ENCODE measurements at regions not wholly inside any gene's neighbourhood (a gene's known extent, or its start where the extent isn't known, plus 50 kb on each side); places are given as distances from the start of the nearest gene placed in this dataset.

GRCh38 chr5:96509316-96509715 is 76.3 kb upstream of the PCSK1 start:
- Mint-ChIP-seq H3K36me3 (no peaks in the 10 kb centered on the region), H3K9me3 (no peaks in the 10 kb centered on the region), H3K4me3 (no peak overlapping the region), H3K27ac (no peak overlapping the region), H3K27me3 (no peaks in the 10 kb centered on the region), H3K4me1 (ENCODE audit: unreplicated experiment) (no peaks in the 10 kb centered on the region)
- no peak for TF ChIP-seq CTCF (conservative IDR thresholded peaks at IDR 0.05)
- DNase-seq (ENCODE audit: extremely low spot score, unreplicated experiment): no peak

GRCh38 chr5:96509721-96510350 is 76.8 kb upstream of the PCSK1 start:
- Mint-ChIP-seq H3K4me3 (no peak overlapping the region), H3K36me3 (no peaks in the 10 kb centered on the region), H3K27me3 (no peaks in the 10 kb centered on the region), H3K4me1 (ENCODE audit: unreplicated experiment) (no peaks in the 10 kb centered on the region), H3K27ac (no peak overlapping the region), H3K9me3 (no peaks in the 10 kb centered on the region)
- TF ChIP-seq CTCF (conservative IDR thresholded peaks at IDR 0.05): no peak
- no peak for DNase-seq (ENCODE audit: extremely low spot score, unreplicated experiment)

- DNase-seq (ENCODE audit: extremely low spot score, unreplicated experiment): no peak
- Mint-ChIP-seq H3K27me3 (peaks cover 3% of the 10 kb centered on the region), H3K9me3 (no peaks in the 10 kb centered on the region), H3K36me3 (no peaks in the 10 kb centered on the region), H3K4me3 (no peak overlapping the region), H3K4me1 (ENCODE audit: unreplicated experiment) (no peaks in the 10 kb centered on the region), H3K27ac (no peak overlapping the region)
- TF ChIP-seq CTCF (conservative IDR thresholded peaks at IDR 0.05): no peak
These were observed 83.6 kb upstream of the PCSK1 start for GRCh38 chr5:96516631-96517071.

GRCh38 chr5:96517295-96517694 is 84.2 kb upstream of the PCSK1 start:
- Mint-ChIP-seq H3K27me3 (peaks cover 3% of the 10 kb centered on the region), H3K27ac (no peak overlapping the region), H3K4me1 (ENCODE audit: unreplicated experiment) (no peaks in the 10 kb centered on the region), H3K4me3 (no peak overlapping the region), H3K9me3 (no peaks in the 10 kb centered on the region), H3K36me3 (no peaks in the 10 kb centered on the region)
- DNase-seq (ENCODE audit: extremely low spot score, unreplicated experiment): no peak
- TF ChIP-seq CTCF (conservative IDR thresholded peaks at IDR 0.05): no peak

GRCh38 chr5:96520345-96520744 is 87.3 kb upstream of the PCSK1 start:
- H3K27ac Mint-ChIP-seq: no peak overlapping the region
- no peak for TF ChIP-seq CTCF (conservative IDR thresholded peaks at IDR 0.05)
- DNase-seq (ENCODE audit: extremely low spot score, unreplicated experiment): no peak
- H3K4me1 Mint-ChIP-seq (ENCODE audit: unreplicated experiment): no peaks in the 10 kb centered on the region
- peaks cover 3% of the 10 kb centered on the region for H3K27me3 Mint-ChIP-seq
- H3K36me3 Mint-ChIP-seq: no peaks in the 10 kb centered on the region
- no peaks in the 10 kb centered on the region for H3K9me3 Mint-ChIP-seq
- H3K4me3 Mint-ChIP-seq: no peak overlapping the region

All from type B pancreatic cell (in vitro differentiated cells).